ENCODE measurements at regions not wholly inside any gene's neighbourhood (a gene's known extent, or its start where the extent isn't known, plus 50 kb on each side); places are given as distances from the start of the nearest gene placed in this dataset.

DNA sequence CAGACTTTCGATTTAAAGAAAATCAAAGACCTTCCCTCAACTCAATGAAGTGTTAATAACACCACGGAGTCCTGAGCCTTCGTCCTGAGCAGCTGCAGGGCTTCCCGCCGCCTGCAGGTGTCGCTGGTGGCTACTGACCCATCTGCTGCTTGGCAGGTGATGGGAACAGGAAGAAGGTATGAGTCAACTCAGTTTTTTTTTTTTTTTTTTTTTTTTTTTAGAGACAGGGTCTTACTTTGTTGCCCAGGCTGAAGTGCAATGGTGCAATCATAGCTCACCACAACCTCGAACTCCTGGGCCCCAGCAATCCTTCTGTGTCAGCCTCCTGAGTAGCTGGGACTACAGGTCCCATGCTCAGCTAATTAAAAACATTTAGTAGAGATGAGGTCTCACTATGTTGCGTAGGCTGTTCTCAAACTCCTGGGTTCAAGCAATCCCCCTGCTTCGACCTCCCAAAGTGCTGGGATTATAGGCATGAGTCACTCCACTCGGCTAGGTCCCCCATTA lies 185.7 kb upstream of the IL12B start:
- FAIRE-seq, result no peak
- Histone ChIP-seq H3K4me2 (ENCODE audit: insufficient read depth, low read length) (no peak overlapping the region), H3K27me3 (ENCODE audit: control insufficient read depth in 2 of 2, insufficient read depth in 2 of 2, low read length in 2 of 2) (no peaks in the 10 kb centered on the region), H3K9me1 (replicated peaks; ENCODE audit: control insufficient read depth, extremely low read depth, insufficient read depth, low read length) (no peaks in the 10 kb centered on the region), H2AFZ (ENCODE audit: low read depth, low read length) (no peak overlapping the region), H3K36me3 (ENCODE audit: control insufficient read depth in 2 of 2, extremely low read depth in 1 of 2, insufficient read depth in 2 of 2, low read length in 2 of 2) (no peaks in the 10 kb centered on the region), H3K27ac (ENCODE audit: insufficient read depth, low read depth, low read length) (no peak overlapping the region), H3K9me3 (replicated peaks; ENCODE audit: control insufficient read depth, insufficient read depth, low read length) (no peaks in the 10 kb centered on the region), H3K4me3 (replicated peaks in 1 of 3; ENCODE audit: insufficient read depth in 1 of 3, low read depth in 1 of 3, low read length in 3 of 3) (no peak overlapping the region), H3K4me1 (ENCODE audit: control insufficient read depth, extremely low read depth, insufficient read depth, low read length) (no peaks in the 10 kb centered on the region), H3K79me2 (ENCODE audit: control insufficient read depth, insufficient read depth, low read length) (no peaks in the 10 kb centered on the region), H3K9ac (replicated peaks; ENCODE audit: extremely low read depth, insufficient read depth, low read length) (no peak overlapping the region), H4K20me1 (replicated peaks; ENCODE audit: control insufficient read depth, extremely low read depth, insufficient read depth, low read length) (no peaks in the 10 kb centered on the region)
- intact Hi-C loops (cut with micrococcal nuclease), result loop anchor here (1.0 to 10.0 kb wide), 2 partner anchors 399 to 471 kb away; partner anchors contain the start of gene ADRA1B
- ChIA-PET POLR2A (no interaction called here), CTCF (interaction anchor here (0.6 to 1.7 kb wide), 8 partner anchors 12 to 872 kb away, joined by 3 to 11 read pairs (median 4); no protein-coding TSS in a partner anchor)
- dilution Hi-C loops (cut with MboI; ENCODE audit: extremely low pct_ligation_motif_present, low sequenced_read_pairs), result no loop called here
- no peak for TF ChIP-seq GATA2 (IDR thresholded peaks at IDR 0.05; ENCODE audit: insufficient read depth, insufficient read length, low read depth, low read length)
- peak; percentile 58 for TF ChIP-seq FOS (IDR thresholded peaks at IDR 0.05; ENCODE audit: borderline replicate concordance, insufficient read depth, low read length)
- TF ChIP-seq, protein P1, sequence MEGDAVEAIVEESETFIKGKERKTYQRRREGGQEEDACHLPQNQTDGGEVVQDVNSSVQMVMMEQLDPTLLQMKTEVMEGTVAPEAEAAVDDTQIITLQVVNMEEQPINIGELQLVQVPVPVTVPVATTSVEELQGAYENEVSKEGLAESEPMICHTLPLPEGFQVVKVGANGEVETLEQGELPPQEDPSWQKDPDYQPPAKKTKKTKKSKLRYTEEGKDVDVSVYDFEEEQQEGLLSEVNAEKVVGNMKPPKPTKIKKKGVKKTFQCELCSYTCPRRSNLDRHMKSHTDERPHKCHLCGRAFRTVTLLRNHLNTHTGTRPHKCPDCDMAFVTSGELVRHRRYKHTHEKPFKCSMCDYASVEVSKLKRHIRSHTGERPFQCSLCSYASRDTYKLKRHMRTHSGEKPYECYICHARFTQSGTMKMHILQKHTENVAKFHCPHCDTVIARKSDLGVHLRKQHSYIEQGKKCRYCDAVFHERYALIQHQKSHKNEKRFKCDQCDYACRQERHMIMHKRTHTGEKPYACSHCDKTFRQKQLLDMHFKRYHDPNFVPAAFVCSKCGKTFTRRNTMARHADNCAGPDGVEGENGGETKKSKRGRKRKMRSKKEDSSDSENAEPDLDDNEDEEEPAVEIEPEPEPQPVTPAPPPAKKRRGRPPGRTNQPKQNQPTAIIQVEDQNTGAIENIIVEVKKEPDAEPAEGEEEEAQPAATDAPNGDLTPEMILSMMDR (IDR thresholded peaks at IDR 0.05; ENCODE audit: extremely low read depth in 1 of 2, insufficient read depth in 1 of 2, low read depth in 1 of 2, low read length in 2 of 2), result peak; percentile 59
- BruUV-seq (replicated peaks), result no TSS peak
- DNase-seq (ENCODE audit: low read depth, low spot score), result peak; percentile 30

DNA sequence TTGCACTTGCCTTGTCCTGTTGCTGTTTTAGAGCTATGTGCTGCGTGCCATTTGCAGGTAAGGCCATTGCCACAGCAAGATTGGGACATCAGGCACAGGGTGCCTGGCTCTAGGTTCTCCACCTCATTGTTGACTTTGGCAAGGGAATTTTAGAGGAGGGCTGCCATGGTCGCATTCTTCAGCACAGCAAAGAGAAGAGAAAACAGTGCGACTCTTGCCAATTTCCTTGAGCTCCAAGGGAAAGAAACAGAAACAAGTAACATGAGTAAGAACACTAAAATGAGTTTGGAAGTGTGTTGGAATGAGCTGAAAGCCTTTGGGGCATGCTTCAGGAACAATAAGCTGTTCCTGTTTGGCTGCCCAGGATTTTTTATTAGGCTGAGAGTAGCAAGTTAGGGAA lies 188.1 kb upstream of the IL12B start:
- TF ChIP-seq MYC (IDR thresholded peaks at IDR 0.05; ENCODE audit: low read depth, low read length) (no peak), JUN (IDR thresholded peaks at IDR 0.05; ENCODE audit: borderline replicate concordance, insufficient read depth, insufficient read length, low read depth) (no peak), FOS (IDR thresholded peaks at IDR 0.05; ENCODE audit: borderline replicate concordance, insufficient read depth, low read length) (no peak), GATA2 (IDR thresholded peaks at IDR 0.05; ENCODE audit: insufficient read depth, insufficient read length, low read depth, low read length) (no peak), POLR2AphosphoS5 (IDR thresholded peaks at IDR 0.05; ENCODE audit: insufficient read depth, low read depth, low read length) (no peak), POLR2A (IDR thresholded peaks at IDR 0.05; ENCODE audit: low read depth, low read length) (no peak), EZH2 (IDR thresholded peaks at IDR 0.05; ENCODE audit: borderline replicate concordance, low read depth, low read length, severe bottlenecking) (no peak)
- TF ChIP-seq, protein P2, sequence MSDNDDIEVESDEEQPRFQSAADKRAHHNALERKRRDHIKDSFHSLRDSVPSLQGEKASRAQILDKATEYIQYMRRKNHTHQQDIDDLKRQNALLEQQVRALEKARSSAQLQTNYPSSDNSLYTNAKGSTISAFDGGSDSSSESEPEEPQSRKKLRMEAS (IDR thresholded peaks at IDR 0.05; ENCODE audit: insufficient read depth, insufficient read length), result no peak
- TF ChIP-seq, protein P1 (IDR thresholded peaks at IDR 0.05; ENCODE audit: extremely low read depth in 1 of 2, insufficient read depth in 1 of 2, low read depth in 1 of 2, low read length in 2 of 2), result no peak
- H3K79me2 ChIP-seq (ENCODE audit: control insufficient read depth, insufficient read depth, low read length), result no peaks in the 10 kb centered on the region
- intact Hi-C loops (cut with micrococcal nuclease) (loop anchor here (10.0 kb wide), 1 partner anchor 396 kb away; the partner anchor contains the start of gene ADRA1B), dilution Hi-C loops (cut with MboI; ENCODE audit: extremely low pct_ligation_motif_present, low sequenced_read_pairs) (no loop called here)
- POLR2A ChIA-PET, result no interaction called here
- H3K27me3 ChIP-seq (ENCODE audit: control insufficient read depth in 2 of 2, insufficient read depth in 2 of 2, low read length in 2 of 2), result no peaks in the 10 kb centered on the region
- no peaks in the 10 kb centered on the region for H3K9me1 ChIP-seq (replicated peaks; ENCODE audit: control insufficient read depth, extremely low read depth, insufficient read depth, low read length)
- DNase-seq (ENCODE audit: low read depth, low spot score) (no peak), FAIRE-seq (no peak)
- no peaks in the 10 kb centered on the region for H3K9me3 ChIP-seq (replicated peaks; ENCODE audit: control insufficient read depth, insufficient read depth, low read length)
- no peak overlapping the region for H3K4me2 ChIP-seq (ENCODE audit: insufficient read depth, low read length)
- no peaks in the 10 kb centered on the region for H3K36me3 ChIP-seq (ENCODE audit: control insufficient read depth in 2 of 2, extremely low read depth in 1 of 2, insufficient read depth in 2 of 2, low read length in 2 of 2)
- H2AFZ ChIP-seq (ENCODE audit: low read depth, low read length), result no peak overlapping the region
- H3K27ac ChIP-seq (ENCODE audit: insufficient read depth, low read depth, low read length), result no peak overlapping the region
- CTCF ChIA-PET, result no interaction called here
- no peaks in the 10 kb centered on the region for H3K4me1 ChIP-seq (ENCODE audit: control insufficient read depth, extremely low read depth, insufficient read depth, low read length)
- H4K20me1 ChIP-seq (replicated peaks; ENCODE audit: control insufficient read depth, extremely low read depth, insufficient read depth, low read length), result no peaks in the 10 kb centered on the region
- no TSS peak for BruUV-seq (replicated peaks)
- H3K9ac ChIP-seq (replicated peaks; ENCODE audit: extremely low read depth, insufficient read depth, low read length), result no peak overlapping the region
- no peak overlapping the region for H3K4me3 ChIP-seq (replicated peaks in 1 of 3; ENCODE audit: insufficient read depth in 1 of 3, low read depth in 1 of 3, low read length in 3 of 3)
